Keratinocyte (primary cell): ENCODE measurements at regions not wholly inside any gene's neighbourhood (a gene's known extent, or its start where the extent isn't known, plus 50 kb on each side); places are given as distances from the start of the nearest gene placed in this dataset.

Experiments used
- EZH2 ChIP-seq: IDR thresholded peaks from one replicate; pipeline ENCODE4 v1.6.1; 2012; ENCODE audit warnings: inconsistent platforms, mild to moderate bottlenecking, low read length, moderate library complexity
- TF ChIP-seq, protein P1 (sequence below), 3 experiments: IDR thresholded peaks in 1 of 3; conservative IDR thresholded peaks in 1 of 3; optimal IDR thresholded peaks in 1 of 3; 2 replicates in 2 of 3; 3 replicates in 1 of 3; pipeline versions ENCODE3 to v1.5.1; 2011; ENCODE audit warnings: low read length in 3 of 3, mild to moderate bottlenecking in 3 of 3, moderate library complexity in 2 of 3, control low read depth in 1 of 3, inconsistent platforms in 1 of 3; ENCODE audit not compliant: insufficient read depth in 2 of 3; ENCODE audit errors: extremely low read depth in 1 of 3

DNA sequence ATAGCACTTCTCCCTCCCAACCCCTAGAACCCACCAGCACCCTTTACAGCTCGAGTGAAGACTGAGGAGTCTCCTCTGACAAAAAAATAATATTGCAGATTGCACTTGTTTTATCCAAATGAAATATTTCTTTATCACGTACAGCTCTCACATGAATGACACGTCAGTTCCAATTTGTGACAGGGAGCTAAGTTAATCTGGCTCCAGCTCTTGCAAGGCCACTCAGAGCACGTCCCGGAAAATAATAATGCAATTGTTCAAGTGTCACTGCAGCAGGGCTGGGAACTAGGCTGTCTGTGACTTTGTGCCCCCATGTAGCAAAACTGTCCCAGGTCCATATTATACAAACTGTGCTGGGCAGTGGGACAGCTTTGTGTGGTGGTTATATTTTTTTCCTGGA lies 539.6 kb downstream of the VRK1 start:
- TF ChIP-seq, protein P1, sequence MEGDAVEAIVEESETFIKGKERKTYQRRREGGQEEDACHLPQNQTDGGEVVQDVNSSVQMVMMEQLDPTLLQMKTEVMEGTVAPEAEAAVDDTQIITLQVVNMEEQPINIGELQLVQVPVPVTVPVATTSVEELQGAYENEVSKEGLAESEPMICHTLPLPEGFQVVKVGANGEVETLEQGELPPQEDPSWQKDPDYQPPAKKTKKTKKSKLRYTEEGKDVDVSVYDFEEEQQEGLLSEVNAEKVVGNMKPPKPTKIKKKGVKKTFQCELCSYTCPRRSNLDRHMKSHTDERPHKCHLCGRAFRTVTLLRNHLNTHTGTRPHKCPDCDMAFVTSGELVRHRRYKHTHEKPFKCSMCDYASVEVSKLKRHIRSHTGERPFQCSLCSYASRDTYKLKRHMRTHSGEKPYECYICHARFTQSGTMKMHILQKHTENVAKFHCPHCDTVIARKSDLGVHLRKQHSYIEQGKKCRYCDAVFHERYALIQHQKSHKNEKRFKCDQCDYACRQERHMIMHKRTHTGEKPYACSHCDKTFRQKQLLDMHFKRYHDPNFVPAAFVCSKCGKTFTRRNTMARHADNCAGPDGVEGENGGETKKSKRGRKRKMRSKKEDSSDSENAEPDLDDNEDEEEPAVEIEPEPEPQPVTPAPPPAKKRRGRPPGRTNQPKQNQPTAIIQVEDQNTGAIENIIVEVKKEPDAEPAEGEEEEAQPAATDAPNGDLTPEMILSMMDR (optimal IDR thresholded peaks at IDR 0.05 in 1 of 3, IDR thresholded peaks at IDR 0.05 in 1 of 3, conservative IDR thresholded peaks at IDR 0.05 in 1 of 3; ENCODE audit: extremely low read depth in 1 of 3, insufficient read depth in 2 of 3, low read length in 3 of 3): no peak
- no peak for TF ChIP-seq EZH2
